Right lobe of liver (tissue), 4 donors: ENCODE measurements at regions not wholly inside any gene's neighbourhood (a gene's known extent, or its start where the extent isn't known, plus 50 kb on each side); places are given as distances from the start of the nearest gene placed in this dataset.
"Not testable (repeated sequence)": the region's sequence is repeated elsewhere in the genome, so short reads cannot be mapped to it uniquely, and the experiment has no call there.

Source experiments
- POLR2A ChIP-seq: fragments of 450-650 bp; IDR thresholded peaks from one replicate; pipeline ENCODE4 v1.6.1; 2017; ENCODE audit warnings: antibody characterized with exemption, mild to moderate bottlenecking
- TF ChIP-seq, protein P1 (sequence below), 4 donors: fragments of 200-600 bp in 3 of 4; fragments of 450-650 bp in 1 of 4; IDR thresholded peaks; one replicate each; pipeline versions ENCODE4 v1.5.1 to v1.8.0; 2016 to 2022; ENCODE audit warnings: antibody characterized with exemption in 4 of 4, mild to moderate bottlenecking in 2 of 4
- donor health status: DM: no; HTN: no; CAD: no.
- donor health status: DM: no; HTN: no; CAD: no.
- donor health status: DM: no; HTN: yes; CAD: no.

DNA sequence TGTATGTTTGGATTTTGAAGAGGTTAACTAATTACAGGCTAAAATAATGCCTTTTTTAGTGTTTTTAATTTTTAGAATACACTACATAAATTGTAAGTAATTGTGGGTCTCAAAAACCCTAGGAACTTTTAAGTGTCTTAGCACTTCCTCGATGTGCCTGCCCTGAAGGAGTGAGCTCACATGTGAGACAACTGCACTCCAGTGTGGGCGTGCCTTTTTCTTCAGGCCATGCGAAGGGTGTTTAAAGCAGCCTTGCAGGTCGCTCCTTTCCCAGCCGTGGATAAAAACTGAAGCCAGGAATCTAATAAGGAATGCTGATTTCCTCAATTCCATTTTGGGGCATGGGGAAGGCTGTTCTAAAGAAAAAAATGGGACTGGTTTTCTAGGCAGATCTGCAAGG is 97.5 kb upstream of the KCNMA1 start:
- TF ChIP-seq, protein P1, sequence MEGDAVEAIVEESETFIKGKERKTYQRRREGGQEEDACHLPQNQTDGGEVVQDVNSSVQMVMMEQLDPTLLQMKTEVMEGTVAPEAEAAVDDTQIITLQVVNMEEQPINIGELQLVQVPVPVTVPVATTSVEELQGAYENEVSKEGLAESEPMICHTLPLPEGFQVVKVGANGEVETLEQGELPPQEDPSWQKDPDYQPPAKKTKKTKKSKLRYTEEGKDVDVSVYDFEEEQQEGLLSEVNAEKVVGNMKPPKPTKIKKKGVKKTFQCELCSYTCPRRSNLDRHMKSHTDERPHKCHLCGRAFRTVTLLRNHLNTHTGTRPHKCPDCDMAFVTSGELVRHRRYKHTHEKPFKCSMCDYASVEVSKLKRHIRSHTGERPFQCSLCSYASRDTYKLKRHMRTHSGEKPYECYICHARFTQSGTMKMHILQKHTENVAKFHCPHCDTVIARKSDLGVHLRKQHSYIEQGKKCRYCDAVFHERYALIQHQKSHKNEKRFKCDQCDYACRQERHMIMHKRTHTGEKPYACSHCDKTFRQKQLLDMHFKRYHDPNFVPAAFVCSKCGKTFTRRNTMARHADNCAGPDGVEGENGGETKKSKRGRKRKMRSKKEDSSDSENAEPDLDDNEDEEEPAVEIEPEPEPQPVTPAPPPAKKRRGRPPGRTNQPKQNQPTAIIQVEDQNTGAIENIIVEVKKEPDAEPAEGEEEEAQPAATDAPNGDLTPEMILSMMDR (IDR thresholded peaks at IDR 0.05): not testable (repeated sequence)
- not testable (repeated sequence) for TF ChIP-seq POLR2A
